HepG2 (cell line): ENCODE measurements at regions not wholly inside any gene's neighbourhood (a gene's known extent, or its start where the extent isn't known, plus 50 kb on each side); places are given as distances from the start of the nearest gene placed in this dataset.

Experiments
- CTCF ChIP-seq: sonication (generic); formaldehyde crosslinking; IDR thresholded peaks from 2 replicates; pipeline ENCODE4 v1.5.0; 2020; ENCODE audit warnings: mild to moderate bottlenecking, missing genetic modification reagents, moderate library complexity
- ELF3 ChIP-seq: IDR thresholded peaks from 2 replicates; pipeline ENCODE4 v1.6.1; 2016; ENCODE audit warnings: missing genetic modification reagents, missing compliant biosample characterization
- FOXA1 ChIP-seq, 2 experiments: fragments of 450-650 bp in 1 of 2; sonication (generic) in 1 of 2; formaldehyde crosslinking in 1 of 2; IDR thresholded peaks; 2 replicates each; pipeline versions ENCODE4 v1.4.0 to v1.6.1; 2016 to 2020; ENCODE audit warnings: missing genetic modification reagents in 1 of 2
- GZF1 ChIP-seq: sonication (generic); formaldehyde crosslinking; IDR thresholded peaks from 2 replicates; pipeline ENCODE4 v1.5.1; 2020; ENCODE audit warnings: mild to moderate bottlenecking, missing genetic modification reagents
- JUNB ChIP-seq: sonication (generic); formaldehyde crosslinking; IDR thresholded peaks from 2 replicates; pipeline ENCODE4 v1.8.0; 2022; ENCODE audit warnings: missing genetic modification reagents, mild to moderate bottlenecking, borderline replicate concordance
- MLLT10 ChIP-seq: sonication (generic); formaldehyde crosslinking; IDR thresholded peaks from 2 replicates; pipeline ENCODE4 v1.4.0; 2020; ENCODE audit warnings: missing genetic modification reagents
- NFIC ChIP-seq: IDR thresholded peaks from 2 replicates; pipeline ENCODE4 v1.6.1; 2012; ENCODE audit warnings: mild to moderate bottlenecking, low read length, inconsistent platforms
- YY1 ChIP-seq: IDR thresholded peaks from 2 replicates; pipeline ENCODE4 v1.6.1; 2011; ENCODE audit warnings: low read length, low read depth, moderate library complexity, mild to moderate bottlenecking; ENCODE audit not compliant: insufficient read depth, insufficient replicate concordance
- ZNF253 ChIP-seq: sonication (generic); formaldehyde crosslinking; IDR thresholded peaks from 2 replicates; pipeline ENCODE4 v1.8.0; 2022; ENCODE audit warnings: mild to moderate bottlenecking, missing genetic modification reagents, borderline replicate concordance
- ZNF367 ChIP-seq: sonication (generic); formaldehyde crosslinking; IDR thresholded peaks from 2 replicates; pipeline ENCODE4 v1.4.0; 2020; ENCODE audit warnings: missing genetic modification reagents, borderline replicate concordance
- ZNF552 ChIP-seq: sonication (generic); formaldehyde crosslinking; IDR thresholded peaks from 2 replicates; pipeline ENCODE4 v1.9.0; 2022; ENCODE audit warnings: missing genetic modification reagents, mild to moderate bottlenecking, borderline replicate concordance

DNA sequence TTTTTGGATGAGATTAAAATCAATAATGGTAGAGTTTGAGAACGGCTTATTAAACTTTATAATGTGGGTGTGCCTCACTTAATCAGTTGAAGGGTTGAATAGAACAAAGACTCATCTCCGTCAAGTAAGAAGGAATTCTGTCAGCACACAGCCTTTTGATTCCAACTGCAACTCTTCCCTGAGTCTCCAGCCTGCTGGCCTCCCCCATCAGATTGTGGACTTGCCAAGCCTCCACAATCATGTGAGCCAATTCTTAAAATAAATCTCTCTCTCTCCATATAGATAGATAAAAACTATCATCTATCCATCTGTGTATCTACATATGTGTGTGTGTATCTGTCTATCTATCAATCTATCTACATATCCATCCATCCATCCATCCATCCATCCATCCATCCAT, 127.4 kb upstream of the BTG1 start:
- TF ChIP-seq ZNF552 = no peak
- TF ChIP-seq NFIC = no peak
- no peak for TF ChIP-seq FOXA1 (IDR thresholded peaks at IDR 0.05)
- no peak for TF ChIP-seq FOXA1 (CRISPR knock-in tag; IDR thresholded peaks at IDR 0.05)
- TF ChIP-seq JUNB (CRISPR knock-in tag) = no peak
- no peak for TF ChIP-seq ZNF253 (CRISPR knock-in tag)
- no peak for TF ChIP-seq ZNF367 (CRISPR knock-in tag)
- TF ChIP-seq MLLT10 (CRISPR knock-in tag) = no peak
- TF ChIP-seq GZF1 (CRISPR knock-in tag) = no peak
- TF ChIP-seq ELF3 (CRISPR knock-in tag) = no peak
- no peak for TF ChIP-seq CTCF
- no peak for TF ChIP-seq YY1
